Skeletal muscle cell (primary cell): ENCODE measurements at regions not wholly inside any gene's neighbourhood (a gene's known extent, or its start where the extent isn't known, plus 50 kb on each side); places are given as distances from the start of the nearest gene placed in this dataset.
"Not testable (repeated sequence)": the region's sequence is repeated elsewhere in the genome, so short reads cannot be mapped to it uniquely, and the experiment has no call there.

Source experiments
- DNase-seq: peaks from one replicate; pipeline ENCODE4 v3.0.0-alpha.2; 2010; ENCODE audit warnings: low read depth
- H3K4me3 ChIP-seq: 2 replicates; pipeline ENCODE4 v1.5.1; 2011; ENCODE audit warnings: low read depth, mild to moderate bottlenecking, control low read depth, low read length, moderate library complexity

DNA sequence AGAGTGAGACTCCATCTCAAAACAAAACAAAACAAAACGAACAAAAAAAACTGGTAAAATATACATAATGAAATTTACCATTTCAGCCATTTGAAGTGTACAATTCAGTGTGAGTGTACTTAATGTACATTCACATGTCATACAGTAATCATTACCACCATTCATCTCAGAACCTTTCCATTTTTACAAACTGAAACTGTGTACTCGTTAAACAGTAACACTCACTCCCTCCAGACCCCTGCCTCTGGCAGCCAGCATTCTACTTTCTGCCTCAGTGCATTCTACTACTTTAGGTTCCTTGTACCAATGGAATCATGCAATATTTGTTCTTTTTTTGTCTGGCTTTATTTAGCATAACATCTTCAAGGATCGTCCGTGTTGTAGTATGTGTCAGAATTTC is 87.5 kb upstream of the CRYM start:
- DNase-seq, H3K4me3 ChIP-seq: not testable (repeated sequence)

- DNase-seq = peak; percentile 23
- H3K4me3 ChIP-seq = not testable (repeated sequence)
Observed at GRCh38 chr16:21363550-21364223, 85.6 kb upstream of the CRYM start.

DNA sequence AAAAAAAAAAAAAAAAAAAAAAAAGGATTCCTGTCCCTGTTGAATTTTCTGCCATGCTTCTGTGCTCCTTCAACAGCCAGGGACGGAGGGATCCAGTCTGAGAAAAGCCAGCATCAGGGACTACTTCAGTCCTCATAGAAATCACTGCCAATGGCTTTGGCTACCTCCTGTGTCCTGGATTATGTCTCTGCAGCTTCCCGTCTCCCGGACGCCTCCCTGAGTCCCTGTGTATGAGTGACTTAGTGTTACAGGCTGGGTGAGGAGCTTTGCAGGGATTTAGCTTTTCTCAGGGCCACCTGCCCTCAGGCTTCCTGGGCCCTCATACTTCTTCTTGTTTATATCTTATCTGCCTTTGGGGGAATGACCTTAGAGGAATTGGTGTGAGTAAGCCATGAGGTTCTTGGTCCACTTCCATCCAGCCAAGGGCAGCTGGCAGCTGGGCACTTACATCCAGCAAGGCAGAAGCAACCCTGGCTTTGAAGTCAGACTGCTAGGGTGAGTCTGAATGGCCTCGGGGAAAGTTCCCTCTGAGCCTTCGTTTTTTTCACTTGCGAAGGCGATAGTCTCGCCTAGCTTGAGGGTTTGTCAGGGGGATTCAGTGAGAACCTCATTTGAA is 83.6 kb upstream of the CRYM start:
- not testable (repeated sequence) for DNase-seq

DNA sequence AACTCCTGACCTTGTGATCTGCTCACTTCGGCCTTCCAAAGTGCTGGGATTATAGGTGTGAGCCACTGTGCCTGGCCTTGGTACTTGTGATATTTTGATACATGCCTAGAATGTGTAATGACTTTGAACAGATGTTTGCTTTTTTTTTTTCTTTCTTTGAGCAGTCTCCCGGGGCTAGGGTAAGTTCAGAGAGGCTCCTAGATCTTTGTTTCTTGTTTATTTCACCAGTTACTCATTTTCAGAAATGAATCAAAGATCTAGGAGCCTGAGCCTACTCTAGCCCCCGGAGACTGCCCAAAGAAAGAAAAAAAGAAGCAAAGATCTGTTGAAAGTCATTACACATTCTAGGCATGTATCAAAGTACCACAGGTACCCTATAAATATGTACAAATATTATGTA is 83.0 kb upstream of the CRYM start:
- not testable (repeated sequence) for DNase-seq, H3K4me3 ChIP-seq

More for the DNA sequence above, 83.6 kb upstream of the CRYM start:
- H3K4me3 ChIP-seq = not testable (repeated sequence)

DNA sequence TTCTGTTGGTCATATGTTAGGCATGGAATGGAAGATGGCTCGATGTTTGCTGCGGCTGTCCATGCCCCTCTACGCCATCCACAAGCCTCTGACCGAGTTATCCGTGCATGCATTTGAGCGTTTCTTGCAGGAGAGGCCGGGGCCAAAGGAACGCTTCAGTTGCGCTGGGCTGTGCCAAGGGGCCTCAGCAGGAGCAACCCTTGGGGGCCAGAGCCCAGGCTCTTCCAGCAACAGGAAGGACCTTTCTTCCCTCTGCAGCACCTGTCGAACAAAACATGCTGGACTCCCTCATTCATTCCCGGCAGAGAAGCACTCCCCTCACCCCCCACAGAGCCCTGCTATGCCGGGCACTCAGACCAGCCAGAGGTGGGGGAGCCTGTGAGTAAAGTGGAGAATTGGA is 81.4 kb upstream of the CRYM start:
- not testable (repeated sequence) for H3K4me3 ChIP-seq, DNase-seq

DNA sequence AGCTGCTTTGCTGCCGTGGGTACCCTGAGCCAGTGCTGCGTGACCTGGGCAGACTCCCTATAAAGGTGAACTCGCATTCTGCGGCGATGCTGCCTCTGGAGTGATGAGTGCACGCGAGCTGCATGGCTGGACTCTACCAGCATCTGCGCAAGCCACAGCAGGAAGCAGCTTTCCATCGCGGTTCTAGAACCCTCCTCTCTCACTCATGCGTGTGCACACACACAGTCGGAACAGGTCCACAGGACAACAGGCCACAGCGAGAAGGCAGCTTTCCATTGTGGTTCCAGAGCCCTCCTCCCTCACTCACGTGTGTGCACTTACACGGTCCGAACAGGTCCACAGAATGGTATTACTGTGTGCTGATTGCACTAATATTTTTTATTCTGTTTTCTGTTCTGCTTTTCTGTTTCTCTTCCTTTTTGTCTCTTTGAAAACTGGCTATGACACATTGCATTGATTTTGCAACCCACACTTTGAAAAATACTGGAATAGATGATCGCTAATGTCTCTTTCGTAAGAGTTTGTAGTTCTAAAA is 80.2 kb upstream of the CRYM start:
- DNase-seq, H3K4me3 ChIP-seq: not testable (repeated sequence)

DNA sequence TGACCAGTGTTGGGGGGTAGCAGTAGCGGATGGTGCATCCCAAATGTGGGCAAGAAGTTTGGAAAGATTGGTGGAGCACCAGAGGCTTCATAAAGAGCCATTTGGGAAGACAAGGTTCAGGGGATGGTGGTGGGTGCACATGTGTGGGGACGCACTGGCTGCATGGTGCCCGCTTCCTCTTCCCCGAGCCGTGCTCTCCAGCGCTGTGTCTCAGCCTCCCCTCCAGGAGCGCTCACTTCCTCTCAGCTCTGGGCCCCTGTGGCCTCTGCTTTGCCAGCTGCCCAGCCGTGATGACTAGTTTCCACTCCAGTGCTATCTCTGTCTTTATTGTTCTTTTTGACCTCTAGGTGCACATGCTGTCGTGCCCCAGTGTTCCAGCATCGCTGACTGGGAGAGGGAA is 78.2 kb upstream of the CRYM start:
- DNase-seq, H3K4me3 ChIP-seq: not testable (repeated sequence)

DNA sequence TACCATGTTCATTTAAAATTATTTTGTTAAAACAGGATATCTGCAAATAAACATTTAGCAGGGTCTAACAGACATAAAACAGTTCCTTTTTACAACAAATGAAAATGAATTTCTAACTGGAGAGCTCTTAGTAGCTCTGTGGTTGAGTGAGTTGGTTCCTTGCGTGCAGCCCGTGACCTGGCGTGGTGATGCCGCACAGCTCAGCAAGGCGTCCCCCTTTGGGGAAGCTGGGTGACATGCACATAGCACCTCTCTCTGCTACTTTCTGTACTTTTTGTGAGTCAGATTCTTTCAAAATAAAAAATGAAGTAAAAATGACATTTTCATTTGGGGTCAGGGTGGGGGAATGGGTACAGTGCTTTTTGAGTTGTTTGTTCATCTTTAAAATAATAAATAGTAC is 73.3 kb upstream of the CRYM start:
- H3K4me3 ChIP-seq, DNase-seq: not testable (repeated sequence)

GRCh38 chr16:21350851-21351250 is 72.8 kb upstream of the CRYM start:
- DNase-seq, H3K4me3 ChIP-seq: not testable (repeated sequence)

GRCh38 chr16:21349336-21349735 is 71.2 kb upstream of the CRYM start:
- H3K4me3 ChIP-seq, DNase-seq: not testable (repeated sequence)

DNA sequence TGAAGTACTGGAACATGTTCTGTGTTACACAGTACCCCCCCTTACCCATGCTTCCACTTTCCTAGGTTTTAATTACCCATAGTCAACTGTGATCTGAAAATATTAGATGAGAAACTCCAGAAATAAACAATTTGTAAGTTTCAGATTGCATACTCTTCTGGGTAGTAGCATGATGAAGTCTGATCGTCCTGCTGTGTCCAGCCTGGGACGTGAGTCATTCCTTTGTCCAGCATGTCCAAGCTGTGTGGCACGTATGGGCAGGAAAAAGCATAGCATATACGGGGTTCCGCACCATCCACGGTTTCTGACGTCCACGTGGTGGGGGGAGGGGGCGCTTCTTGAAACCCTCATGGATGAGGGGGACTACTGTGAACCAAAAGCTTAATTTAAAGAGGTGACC is 70.7 kb upstream of the CRYM start:
- not testable (repeated sequence) for DNase-seq, H3K4me3 ChIP-seq

DNA sequence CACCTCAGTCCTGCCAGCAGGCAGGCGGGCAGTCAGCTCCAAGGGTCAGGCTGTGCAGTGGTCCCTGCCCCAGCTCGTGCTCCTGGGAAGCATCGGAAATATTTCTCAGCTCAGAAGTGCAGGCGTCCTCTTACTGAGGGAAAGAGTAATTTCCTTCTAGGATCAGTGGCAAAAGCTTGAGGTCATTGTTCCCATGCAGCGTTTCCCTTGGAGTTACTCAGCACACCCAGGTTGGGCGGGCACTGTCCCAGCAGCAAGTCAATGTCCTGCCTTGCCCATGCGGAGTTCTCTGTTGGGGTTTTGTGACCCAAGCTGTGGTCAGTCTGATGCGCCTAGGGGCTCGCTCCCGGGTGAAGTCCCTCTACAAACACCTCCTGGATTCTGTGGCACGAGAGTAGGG is 69.4 kb upstream of the CRYM start:
- DNase-seq = not testable (repeated sequence)

GRCh38 chr16:21346756-21347491 is 68.8 kb upstream of the CRYM start:
- not testable (repeated sequence) for H3K4me3 ChIP-seq, DNase-seq

More for the DNA sequence above, 69.4 kb upstream of the CRYM start:
- H3K4me3 ChIP-seq = not testable (repeated sequence)

DNA sequence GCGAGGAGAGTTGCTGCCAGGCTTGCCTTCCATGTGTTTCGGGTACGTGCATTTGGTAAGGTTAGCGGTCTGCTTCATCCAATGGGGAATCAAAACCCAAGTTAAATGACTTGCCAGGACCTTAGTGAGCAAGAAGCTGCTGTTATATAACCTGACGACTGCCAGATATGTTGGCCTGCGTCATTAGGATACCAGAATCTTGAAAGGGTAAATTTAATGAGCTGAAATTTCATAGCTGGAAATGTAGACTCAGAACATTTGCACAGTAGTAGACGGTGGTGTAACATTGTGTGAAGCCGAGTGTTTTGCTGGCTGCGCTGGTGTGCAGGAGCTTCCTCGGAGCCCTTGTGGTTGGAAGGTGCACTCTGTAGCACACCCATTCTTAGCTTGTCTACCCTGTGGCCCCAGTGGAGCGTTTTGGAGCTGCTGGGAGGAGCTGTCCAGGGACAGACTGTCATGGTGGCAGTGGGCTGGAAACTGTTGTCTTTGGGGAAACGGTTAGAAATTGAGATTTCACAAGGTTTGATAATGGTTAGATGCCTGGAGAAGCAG is 66.3 kb upstream of the CRYM start:
- not testable (repeated sequence) for DNase-seq, H3K4me3 ChIP-seq

- DNase-seq = no peak
- H3K4me3 ChIP-seq = no peak overlapping the region
Observed at GRCh38 chr16:21341101-21341500, 63.0 kb upstream of the CRYM start.

DNA sequence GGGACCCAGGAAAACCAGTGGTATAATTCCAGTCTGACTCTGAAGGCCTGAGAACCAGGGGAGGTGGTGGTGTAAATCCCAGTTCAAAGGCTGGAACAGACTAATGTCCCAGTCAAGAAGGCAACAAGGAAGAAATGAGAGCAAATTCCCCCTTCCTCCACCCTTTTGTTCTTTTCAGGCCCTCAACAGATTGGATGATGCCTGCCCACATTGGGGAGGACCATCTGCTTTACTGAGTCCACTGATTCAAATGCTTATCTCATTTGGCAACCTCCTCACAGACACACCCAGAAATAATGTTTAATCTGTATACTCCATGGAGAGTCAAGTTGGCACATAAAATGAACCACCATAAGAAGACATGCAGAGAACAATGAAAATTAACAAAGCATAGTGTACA is 61.9 kb upstream of the CRYM start:
- no peak for DNase-seq
- H3K4me3 ChIP-seq = no peak overlapping the region

- H3K4me3 ChIP-seq = no peak overlapping the region
- DNase-seq = no peak
Observed at GRCh38 chr16:21339269-21339641, 61.2 kb upstream of the CRYM start.

DNA sequence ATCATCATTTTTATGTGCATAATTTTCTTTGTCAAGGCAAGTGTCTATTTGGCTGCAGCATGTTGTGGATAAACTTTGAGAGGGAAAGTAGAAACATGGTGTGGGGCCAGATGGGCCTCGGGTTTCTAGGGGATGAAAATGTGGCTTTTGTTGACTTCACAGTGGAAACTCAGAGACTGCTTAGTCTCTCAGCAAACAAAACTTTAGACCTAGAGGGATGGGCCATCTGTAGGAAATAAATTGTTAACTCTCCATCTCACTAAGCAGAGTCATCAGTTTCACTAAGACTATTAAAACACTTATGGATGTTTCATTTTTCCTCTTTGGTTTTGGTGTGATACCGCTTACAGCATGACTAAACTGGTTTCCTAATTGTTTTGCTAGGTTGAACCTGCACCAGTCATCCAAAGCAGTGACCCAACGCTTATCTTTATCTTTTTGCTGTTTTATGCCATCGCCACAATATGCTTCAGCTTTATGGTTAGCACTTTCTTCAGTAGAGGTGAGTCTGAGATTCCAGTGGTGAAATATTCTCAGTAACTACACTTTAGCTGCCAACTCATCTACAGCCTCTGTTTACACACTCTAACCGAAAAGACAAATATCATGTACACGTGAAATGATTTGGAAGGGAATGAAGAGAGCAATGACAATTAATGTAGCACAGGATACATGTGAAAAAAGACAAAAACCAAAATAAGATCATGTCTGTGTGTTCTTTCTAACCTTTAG is 60.6 kb upstream of the CRYM start:
- H3K4me3 ChIP-seq = no peak overlapping the region
- DNase-seq = no peak

- no peak overlapping the region for H3K4me3 ChIP-seq
- no peak for DNase-seq
Observed at GRCh38 chr16:21336231-21336630, 58.1 kb upstream of the CRYM start.
